Erythroblast (primary cell): ENCODE measurements at regions not wholly inside any gene's neighbourhood (a gene's known extent, or its start where the extent isn't known, plus 50 kb on each side); places are given as distances from the start of the nearest gene placed in this dataset.

ENCODE experiments used
- GATA1 ChIP-seq: IDR thresholded peaks from 2 replicates; pipeline ENCODE4 v1.6.1; 2011; ENCODE audit warnings: low read depth, mild to moderate bottlenecking, control low read depth, low read length, moderate library complexity
- POLR2A ChIP-seq: IDR thresholded peaks from 2 replicates; pipeline ENCODE4 v1.6.1; 2011; ENCODE audit warnings: mild to moderate bottlenecking, low read length

DNA sequence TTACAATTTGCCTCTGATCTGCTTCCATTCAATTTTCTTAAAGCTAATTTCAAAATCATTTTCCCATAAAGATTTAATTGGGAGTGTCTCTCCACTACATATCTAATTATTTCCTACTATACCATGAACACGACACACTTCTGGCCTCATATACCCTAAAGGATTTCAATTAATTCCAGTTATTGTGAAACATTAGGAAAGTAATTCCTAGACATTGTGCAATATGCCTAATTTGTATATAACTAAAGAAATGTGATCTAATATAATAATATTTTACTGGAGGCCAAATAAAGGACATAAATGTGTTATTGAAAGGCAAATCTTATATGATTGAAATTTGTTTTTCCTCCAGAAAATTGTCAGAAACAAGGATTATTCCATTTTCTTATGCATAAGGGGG, 727.2 kb upstream of the ADGRL2 start:
- TF ChIP-seq POLR2A (no peak), GATA1 (no peak)
